CD4-positive, alpha-beta T cell treated with Interleukin-15 for 1 hour (primary cell): ENCODE measurements at regions not wholly inside any gene's neighbourhood (a gene's known extent, or its start where the extent isn't known, plus 50 kb on each side); places are given as distances from the start of the nearest gene placed in this dataset.

Experiments
- DNase-seq: peaks from one replicate; pipeline ENCODE4 v3.0.0-alpha.2; 2020

DNA sequence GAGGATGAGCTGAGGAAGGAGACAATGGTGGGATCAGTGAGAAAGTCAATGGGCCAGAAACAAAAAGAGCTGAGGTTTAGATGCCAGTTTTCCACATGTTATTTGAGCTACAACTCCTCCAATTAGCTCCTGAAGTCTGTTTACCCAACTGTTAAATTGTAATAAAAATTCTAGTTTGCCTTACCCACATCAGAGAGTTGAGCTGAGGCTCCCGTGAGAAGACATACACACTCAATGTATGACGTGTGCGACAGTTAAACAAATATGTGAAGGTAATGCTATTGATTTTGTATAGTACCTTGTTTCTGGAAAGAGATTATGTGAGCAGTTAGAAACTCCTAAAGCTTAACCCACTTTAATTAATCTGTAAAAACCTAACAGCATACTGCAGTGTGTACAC is 318.1 kb upstream of the GRM7 start:
- DNase-seq: no peak

DNA sequence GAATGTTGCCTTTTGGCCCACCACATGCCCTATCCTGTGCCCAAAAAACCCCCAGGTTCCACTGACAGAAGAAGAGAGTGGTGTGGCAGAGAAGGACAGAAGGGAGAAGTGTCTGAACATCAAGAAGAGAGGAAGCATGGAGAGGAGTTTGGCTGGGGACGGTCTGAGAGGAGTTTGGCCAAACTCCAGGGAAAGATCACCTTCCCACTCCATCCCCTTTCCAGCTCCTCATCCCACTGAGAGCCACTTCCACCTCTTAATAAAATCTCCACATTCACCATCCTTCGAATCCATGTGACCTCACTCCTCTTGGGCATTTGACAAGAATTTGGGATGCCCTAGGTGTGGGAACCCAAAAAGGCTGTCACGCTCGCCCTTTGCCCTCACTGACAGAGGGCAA is 311.6 kb upstream of the GRM7 start:
- no peak for DNase-seq

DNA sequence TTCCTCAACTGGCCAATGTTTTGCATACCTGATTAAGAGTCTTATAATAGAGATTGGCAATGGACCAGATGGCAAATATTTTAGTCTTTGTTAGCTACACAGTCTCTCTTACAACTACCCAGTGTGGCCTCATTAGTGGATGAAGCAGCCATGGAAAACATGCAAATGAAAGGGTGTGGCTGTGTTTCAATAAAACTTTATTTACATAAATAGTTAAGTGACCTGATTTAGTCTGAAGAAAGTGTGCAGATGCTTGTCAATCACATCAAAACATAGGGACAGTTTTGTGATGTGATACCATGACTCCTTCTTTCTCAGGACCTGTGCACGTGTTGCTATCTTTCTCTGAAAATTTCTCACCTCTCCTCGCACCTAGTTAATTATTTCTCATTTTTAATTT is 309.8 kb upstream of the GRM7 start:
- no peak for DNase-seq

DNA sequence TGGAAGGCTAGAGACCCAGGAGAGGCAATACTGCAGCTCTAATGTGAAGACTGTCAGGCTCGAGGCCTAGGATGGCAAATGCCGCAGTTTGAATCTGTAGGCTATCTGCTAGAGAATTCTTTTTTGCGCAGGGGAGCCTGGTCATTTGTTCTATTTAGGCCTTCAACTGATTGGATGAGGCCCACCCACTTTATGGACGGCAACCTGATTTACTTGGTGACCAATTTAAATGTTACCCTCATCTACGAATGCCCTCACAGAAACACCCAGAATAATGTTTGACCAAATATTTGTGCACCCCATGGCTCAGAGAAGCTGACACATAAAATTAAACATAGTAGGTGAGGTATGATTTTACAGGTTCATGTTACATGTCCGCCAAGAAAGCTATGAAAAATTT is 300.7 kb upstream of the GRM7 start:
- no peak for DNase-seq

DNA sequence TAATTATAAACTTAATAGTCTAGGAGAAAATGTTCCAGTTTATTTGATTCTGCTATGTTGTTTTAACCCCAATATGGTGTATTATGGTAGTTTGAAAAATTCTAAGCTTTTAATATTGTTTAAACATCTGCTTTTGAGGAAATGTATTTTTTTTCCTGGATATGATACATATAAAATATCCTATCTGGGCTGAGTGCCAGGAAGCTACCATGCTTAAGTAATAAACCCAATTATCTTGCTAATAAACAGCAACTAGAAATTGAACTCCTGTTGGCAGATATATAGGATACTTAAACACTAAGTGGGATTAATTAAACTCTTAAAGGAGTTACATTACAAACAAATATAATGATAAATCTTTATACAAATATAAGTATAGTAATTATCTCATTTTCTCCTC is 293.7 kb upstream of the GRM7 start:
- no peak for DNase-seq

DNA sequence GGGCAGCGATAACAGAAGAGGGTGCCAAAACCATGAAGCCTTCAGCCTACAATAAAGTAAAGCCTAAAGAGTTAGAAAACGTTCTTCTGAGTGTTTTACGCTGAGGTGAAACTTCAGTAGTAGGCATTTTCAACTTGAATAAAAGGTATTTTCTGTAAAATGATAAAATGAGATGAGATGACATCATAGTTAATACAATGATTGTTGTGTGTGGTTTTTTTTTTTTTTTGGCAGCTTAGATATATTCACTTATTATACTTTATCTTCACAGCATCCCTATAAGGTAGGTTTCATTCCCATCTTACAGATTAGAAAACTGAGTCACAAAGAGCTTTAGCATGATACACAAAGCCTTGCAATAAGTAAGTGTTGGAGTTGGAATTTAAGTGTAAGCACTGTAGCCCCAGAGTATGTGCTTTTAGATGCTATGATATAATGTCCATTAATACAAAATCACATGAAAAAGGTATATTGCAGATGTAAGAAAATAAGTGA is 291.9 kb upstream of the GRM7 start:
- no peak for DNase-seq

DNA sequence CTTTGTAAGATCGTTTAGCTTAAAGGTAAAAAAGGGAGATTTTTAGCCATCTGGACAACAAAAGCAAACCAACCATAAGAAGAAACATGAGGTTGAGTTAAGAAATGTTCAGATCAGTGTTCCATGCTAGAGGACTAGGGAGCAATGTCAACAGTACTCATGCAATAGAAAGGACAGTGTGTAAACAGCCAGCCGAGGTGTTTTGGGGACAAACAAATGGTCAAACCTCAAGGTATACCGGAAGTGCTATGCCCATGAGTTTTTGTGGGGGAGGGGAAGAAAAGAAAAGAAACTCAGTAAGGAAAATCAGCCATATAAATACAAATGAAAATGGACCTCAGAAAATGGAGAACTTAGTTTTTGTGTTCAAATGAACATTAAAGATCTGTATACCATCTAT is 289.5 kb upstream of the GRM7 start:
- no peak for DNase-seq

DNA sequence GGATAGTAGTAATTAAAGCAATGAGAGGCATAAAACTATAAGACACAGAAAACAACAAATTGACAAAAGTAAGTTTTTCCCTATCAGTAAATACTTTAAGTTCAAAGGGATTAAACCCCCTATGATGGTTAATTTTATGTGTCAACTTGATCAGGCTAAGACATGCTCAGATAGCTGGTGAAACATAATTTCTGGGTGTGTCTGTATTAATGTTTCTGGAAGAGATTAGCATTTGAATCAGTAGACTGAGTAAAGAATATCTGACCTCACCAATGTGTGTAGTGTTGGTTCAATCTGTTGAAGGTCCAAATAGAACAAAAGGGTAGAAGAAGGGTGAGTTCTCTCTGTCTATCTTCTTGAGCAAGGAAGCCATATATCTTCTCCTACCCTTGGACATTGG is 283.3 kb upstream of the GRM7 start:
- DNase-seq: no peak

DNA sequence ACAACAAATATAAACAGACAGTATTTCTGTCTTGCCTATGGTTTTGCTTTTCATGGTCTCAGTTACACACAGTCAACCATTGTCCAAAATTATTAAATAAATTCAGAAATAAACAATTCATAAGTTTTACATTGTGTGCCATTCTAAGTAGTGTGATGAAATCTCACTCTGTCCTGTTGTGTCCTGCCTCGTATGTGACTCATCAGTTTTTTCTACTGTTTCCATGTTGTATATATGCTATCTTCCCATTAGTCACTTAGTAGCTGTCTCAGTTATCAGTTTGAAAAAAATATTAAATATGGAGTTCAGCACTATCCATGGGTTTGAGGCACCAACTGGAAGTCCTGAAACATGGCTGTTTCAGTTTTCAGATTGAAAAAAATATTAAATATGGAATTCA is 282.4 kb upstream of the GRM7 start:
- DNase-seq: no peak

DNA sequence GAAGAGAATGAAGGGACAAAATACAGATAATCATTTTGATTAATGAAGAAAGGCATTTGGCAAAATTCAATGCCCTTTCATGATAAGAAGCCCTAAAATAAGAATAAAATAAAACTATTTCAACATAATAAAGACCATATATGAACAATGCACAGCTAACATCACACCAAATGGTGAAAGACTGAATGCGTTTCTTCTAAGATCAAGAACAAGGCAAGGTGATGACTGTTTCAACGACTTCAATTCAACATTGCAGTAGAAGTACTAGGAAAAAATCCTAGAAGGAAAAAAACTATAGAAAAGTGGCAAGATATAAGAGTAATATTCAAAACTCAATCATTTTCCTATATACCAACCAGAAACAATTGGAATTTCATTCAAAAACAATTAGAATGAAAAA is 280.1 kb upstream of the GRM7 start:
- no peak for DNase-seq

DNA sequence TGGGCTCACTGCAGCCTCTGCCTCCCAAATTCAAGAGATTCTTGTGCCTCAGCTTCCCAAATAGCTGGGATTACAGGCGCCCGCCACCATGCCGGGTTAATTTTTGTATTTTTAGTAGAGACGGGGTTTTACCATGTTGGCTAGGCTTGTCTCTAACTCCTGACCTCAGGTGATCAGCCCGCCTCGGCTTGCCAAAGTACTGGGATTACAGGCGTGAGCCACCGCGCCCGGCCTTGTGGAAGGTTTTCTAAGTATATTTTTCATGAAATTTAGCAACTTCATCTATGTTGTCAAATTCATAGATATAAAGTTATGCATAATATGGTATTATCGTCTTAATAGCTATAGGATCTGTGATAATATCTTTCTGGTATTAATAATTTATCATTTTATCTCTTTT is 275.6 kb upstream of the GRM7 start:
- DNase-seq: no peak

DNA sequence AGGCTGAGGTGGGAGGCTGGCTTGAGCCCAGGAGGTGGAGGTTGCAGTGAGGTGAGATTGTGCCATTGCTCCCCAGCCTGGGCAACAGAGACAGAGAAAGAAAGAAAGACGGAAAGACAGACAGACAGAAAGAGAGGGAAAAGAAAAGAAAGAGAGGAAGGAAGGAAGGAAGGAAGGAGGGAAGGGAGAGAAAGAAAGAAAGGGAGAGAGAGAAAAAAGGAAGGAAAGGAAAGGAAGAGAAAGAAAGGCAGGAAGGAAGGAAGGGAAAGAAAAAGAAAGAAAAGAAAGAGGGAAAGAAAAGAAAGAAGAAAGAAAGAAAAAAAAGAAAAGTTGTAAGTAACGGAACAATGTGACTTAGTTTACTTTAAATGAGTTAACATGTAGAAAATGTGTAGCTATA is 260.7 kb upstream of the GRM7 start:
- no peak for DNase-seq

DNA sequence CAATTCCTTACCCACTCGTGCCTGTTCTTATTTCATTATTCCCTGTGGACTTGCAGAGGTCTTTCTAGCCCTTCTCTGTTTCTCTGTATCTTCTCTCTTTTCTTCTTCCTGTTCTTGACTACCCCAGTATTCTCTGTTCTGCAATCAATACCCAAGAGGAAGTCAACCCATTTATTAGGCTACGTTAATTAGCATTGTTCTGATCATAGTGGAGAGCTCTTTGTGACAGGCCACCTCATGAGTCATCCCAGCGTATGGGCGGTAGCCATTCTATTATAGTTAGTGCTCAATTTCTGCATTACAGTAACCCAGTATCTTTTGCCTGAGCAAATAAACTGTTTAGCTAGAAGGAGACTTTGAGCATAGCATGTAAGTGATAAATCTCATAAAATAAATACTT is 259.5 kb upstream of the GRM7 start:
- no peak for DNase-seq

DNA sequence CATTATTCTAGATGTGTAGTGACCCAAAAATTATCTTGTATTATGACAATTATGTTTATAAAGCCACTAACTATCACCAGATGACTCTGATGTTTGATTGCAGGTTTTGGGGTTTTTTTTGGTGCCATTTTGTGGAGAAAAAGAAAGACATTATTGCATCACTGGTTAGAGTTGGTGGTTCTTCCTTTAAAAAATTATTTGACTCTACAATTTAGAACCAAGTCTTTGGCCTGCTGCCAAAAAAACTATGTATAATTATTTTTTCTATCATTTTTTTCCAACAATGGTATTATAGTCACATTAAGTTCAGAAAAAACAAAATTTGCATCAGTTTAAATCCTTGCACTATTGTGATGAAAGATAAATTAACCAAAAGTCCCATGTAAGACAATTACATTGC is 258.6 kb upstream of the GRM7 start:
- DNase-seq: no peak

DNA sequence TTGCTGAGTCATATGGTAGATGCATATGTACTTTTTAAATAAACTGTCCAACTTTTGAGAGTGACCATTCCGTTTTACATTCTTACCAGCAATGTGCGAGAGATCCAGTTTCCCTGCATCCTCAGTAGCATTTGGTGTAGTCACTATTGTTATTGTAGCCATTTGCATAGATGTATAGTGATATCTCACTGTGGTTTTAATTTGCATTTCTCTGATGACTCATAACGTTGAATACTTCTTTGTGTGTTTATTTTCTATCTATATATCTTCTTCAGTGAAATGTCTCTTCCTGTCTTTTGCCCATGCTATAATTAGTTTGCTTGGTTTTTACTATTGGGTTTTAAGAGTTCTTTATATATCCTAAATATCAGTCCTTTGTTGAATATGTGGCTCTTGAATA is 255.7 kb upstream of the GRM7 start:
- DNase-seq: no peak

DNA sequence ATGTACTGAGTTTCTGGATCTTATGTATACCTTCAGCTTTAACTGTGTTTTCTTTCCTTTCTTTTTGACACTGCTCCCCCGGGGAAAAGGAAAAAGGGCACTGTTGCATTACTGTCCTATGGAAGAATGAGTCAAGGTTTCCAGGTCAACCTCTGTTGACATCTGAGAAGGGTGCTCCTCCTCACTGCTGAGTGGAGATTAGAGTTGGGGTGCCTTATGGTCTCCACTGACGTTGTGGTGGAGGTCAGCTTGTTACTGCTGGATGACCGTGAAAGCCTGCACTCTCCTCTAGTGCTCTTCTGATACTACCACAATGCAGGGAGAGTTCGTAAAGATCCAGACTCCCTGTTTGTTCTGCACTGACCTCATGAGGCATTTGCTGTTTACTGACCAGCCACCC is 252.1 kb upstream of the GRM7 start:
- no peak for DNase-seq

DNA sequence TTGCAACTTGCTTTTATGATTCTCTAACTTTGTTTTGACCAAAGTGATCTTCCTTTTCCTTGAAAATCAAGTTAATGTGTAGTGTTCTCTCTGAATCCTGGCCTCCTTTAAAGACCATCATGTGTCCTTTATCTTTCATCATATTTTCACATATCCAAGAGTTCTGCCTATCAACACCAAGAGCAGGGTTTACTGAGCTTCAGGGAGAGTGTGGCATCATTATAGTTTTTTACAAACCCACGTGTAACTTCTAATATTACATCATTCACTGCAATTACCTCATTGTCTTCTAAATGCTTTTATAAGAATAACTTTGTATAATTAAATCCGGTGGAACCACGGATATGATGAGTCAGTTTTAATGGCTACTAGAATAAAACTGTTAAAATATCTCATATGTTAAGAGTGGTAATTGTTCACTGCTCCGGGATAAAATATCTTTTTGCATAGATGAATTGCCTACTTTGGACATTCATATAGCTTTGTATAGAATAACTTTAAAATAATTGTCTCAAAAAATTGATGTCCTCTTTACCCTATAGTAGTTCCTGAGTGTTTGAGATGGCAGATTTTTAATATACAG is 248.8 kb upstream of the GRM7 start:
- DNase-seq: no peak

DNA sequence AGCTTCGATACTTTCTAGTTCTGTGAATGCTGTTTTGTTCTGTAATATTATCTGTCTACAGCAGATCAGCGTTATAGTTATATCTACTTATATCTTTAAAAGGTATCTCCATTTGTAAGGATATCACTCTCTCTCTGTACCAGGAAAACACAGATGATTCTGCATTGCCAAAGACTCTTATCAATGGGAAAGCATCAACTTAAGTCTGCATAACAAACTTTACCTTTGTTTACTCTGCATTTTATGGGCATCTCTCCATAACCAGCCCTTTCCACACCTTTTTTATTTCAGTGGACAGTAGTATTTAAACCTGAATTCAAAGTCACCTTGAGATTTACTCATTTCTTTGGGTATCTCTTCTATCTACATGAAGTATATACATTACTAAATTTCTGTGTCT is 238.7 kb upstream of the GRM7 start:
- no peak for DNase-seq

DNA sequence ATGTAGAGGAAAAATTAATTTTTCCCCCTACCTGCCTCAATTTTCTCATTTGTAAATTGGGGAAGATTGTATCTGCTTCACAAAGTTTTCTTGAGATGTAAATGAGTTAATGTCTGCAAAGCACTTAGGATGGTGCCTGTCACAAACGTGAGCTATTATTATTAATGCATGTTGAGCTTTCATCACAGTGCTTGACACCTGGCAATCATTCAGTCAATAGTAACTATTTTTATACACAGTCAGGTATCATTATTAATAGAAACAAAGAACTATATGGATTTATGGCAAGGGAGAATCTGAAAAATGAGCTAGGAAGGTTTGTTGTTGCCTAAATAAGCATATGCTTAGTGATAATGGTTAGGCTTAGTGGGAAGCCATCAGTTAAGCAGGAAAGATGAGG is 238.2 kb upstream of the GRM7 start:
- no peak for DNase-seq

DNA sequence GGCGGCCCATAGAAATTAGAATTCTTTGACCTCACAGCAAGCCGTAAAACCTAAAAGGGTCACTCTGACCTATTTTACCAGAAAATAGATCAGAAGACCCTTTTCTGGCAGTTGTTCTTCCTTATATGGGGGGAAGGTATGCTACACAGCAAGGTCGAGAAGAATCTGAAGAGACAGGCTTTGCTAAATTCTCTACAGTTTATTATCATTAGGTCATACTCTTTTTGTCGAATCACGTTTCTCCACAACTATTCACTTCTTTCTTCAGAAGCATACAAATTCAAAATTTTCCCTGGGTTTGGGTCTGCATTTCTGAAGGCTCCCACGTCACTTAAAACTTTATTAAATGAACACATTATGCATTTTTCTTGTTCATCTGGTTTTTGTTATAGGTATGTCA is 229.5 kb upstream of the GRM7 start:
- no peak for DNase-seq

DNA sequence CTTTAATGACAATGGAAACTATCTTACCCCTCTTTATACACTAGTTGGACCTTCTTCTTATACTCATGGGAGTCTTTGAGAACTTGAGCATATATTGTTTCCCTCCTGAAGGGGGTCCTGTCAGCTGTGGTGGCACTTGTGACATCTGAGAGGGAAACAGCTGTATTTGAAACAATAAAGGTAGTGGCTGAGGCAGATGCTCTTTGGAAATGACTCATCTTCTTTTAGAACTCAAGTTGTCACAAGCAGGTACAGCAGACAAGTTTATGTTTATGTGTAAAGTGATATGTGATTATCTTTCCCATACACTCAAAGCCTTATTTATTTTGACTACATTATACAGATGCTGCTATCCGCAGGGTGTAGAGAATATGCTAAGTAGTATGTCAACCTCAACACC is 220.0 kb upstream of the GRM7 start:
- DNase-seq: no peak

DNA sequence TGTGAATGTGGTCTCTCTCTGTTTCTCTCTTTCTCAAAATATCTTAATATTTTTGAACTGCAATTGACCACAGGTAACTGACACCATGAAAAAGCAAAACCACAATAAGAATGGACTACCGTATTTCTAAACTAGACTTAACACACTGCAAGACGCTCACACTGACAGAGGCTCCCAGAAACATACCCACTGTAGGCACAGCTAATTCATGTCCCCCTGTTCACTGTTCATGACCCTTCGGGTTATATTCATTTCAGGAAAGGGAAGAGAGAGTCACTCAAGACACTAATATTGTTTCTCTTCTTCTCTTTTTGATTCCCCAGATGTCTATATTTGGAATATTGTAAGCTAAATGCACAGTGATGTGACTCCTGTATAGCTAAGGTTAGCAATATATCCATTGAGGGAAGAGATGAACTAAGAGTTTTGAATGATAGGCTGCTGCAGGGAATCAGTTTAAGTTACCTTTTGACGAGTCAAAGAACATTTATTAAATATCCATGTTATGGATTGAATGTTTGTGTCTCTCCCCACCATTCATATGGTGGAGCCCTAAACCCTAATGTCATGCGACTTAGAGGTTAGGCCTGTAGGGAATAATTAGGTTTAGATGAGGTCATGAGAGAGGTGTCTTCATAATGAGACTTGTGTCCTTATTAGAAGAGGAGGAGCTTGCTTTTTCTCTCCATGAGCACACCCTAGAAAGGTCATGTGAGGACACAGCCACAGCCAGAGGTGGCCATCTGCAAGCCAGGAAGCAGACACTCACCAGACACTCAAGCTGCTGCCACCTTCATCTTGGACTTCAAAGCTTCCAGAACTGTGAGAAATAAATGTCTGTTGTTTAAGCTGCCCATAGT is 216.6 kb upstream of the GRM7 start:
- DNase-seq: no peak

DNA sequence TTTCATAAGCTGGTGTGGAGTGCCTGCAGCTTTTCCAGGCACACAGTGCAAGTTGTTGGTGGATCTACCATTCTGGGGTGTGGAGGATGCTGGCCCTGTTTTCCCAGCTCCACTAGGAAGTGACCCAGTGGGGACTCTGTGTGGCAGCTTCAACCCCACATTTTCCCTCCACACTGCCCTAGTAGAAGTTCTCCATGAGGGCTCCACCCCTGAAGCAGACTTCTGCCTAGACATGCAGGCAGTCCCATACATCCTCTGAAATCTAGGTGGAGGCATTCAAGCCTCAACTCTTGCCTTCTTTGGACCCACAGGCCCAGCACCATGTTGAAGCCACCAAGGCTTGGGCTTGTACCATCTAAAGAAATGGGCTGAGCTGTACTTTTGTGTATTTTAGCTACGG is 206.2 kb upstream of the GRM7 start:
- no peak for DNase-seq

DNA sequence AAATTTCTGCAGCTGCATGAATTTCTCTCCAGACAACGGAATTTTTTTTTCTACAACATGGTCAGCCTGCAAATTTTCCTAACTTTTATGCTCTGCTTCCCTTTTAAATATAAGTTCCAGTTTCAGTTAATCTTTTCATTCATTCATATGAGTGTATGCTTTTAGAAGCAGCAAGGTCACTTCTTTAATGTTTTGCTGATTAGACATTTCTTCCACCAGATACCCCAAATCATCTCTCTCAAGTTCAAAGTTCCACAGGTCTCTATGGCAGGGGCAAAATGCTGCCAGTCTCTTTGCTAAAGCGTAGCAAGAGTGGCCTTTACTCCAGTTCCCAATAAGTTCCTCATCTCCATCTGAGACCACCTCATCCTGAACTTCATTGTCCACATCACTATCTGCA is 205.6 kb upstream of the GRM7 start:
- no peak for DNase-seq

DNA sequence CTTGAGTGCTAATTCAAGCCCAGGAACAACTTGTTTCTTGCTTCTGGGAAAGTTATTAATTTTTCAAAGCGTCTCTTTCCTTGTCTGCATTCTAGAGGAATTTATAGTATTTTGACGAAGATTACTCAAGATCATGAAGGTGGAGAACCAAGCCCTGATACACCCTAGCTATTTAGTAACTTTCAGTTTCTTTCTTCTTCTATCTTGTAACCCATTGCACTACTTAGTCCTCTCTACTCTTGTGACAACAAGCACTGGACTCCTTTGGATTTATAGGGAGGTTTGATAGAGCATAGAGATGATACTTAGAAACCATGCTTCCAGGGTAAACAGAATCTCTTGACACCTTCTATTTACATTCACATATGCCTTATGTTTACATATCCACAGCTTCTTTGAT is 203.3 kb upstream of the GRM7 start:
- no peak for DNase-seq
